HCT116 (cell line): ENCODE measurements at regions not wholly inside any gene's neighbourhood (a gene's known extent, or its start where the extent isn't known, plus 50 kb on each side); places are given as distances from the start of the nearest gene placed in this dataset.

Experiments
- POLR2AphosphoS5 ChIP-seq: IDR thresholded peaks from 2 replicates; pipeline ENCODE4 v1.6.1; 2011; ENCODE audit warnings: mild to moderate bottlenecking, low read depth, low read length, moderate library complexity
- TF ChIP-seq, protein P1 (sequence below), 3 experiments: fragments of 200-600 bp in 1 of 3; sonication (generic) in 1 of 3; IDR thresholded peaks in 2 of 3; conservative IDR thresholded peaks in 1 of 3; 2 replicates each; pipeline ENCODE4 v1.5.1; 2012 to 2017; ENCODE audit warnings: low read depth in 2 of 3, low read length in 2 of 3, antibody characterized with exemption in 1 of 3, borderline replicate concordance in 1 of 3, control low read depth in 1 of 3, mild to moderate bottlenecking in 1 of 3, mixed read lengths in 1 of 3, mixed run types in 1 of 3, moderate library complexity in 1 of 3; ENCODE audit not compliant: insufficient read depth in 1 of 3

DNA sequence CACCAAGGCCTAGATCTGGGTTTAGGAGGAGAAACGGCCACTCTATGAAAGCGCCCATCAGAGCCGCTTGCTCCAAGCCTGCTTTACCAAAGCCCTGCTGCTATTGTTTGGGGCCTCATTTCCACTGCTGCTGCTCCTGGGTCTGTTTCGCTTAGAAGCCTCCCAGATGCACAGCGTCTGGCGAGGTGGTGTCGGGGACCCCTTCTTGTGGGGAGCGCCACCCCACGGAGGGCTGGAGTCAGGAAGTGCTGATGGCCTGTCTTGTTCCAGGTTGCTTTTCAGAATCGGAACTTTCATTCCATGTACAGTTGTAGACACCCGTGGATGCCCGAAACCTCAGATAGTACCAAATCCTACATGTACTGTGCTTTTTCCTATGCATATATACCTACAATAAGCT lies 204.9 kb upstream of the TWIST2 start:
- no peak for TF ChIP-seq POLR2AphosphoS5
- TF ChIP-seq, protein P1, sequence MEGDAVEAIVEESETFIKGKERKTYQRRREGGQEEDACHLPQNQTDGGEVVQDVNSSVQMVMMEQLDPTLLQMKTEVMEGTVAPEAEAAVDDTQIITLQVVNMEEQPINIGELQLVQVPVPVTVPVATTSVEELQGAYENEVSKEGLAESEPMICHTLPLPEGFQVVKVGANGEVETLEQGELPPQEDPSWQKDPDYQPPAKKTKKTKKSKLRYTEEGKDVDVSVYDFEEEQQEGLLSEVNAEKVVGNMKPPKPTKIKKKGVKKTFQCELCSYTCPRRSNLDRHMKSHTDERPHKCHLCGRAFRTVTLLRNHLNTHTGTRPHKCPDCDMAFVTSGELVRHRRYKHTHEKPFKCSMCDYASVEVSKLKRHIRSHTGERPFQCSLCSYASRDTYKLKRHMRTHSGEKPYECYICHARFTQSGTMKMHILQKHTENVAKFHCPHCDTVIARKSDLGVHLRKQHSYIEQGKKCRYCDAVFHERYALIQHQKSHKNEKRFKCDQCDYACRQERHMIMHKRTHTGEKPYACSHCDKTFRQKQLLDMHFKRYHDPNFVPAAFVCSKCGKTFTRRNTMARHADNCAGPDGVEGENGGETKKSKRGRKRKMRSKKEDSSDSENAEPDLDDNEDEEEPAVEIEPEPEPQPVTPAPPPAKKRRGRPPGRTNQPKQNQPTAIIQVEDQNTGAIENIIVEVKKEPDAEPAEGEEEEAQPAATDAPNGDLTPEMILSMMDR (IDR thresholded peaks at IDR 0.05 in 2 of 3, conservative IDR thresholded peaks at IDR 0.05 in 1 of 3; ENCODE audit: borderline replicate concordance in 1 of 3, insufficient read depth in 1 of 3, low read depth in 2 of 3, low read length in 2 of 3), result no peak
